Breast epithelium (tissue), 3 donors: ENCODE measurements at regions not wholly inside any gene's neighbourhood (a gene's known extent, or its start where the extent isn't known, plus 50 kb on each side); places are given as distances from the start of the nearest gene placed in this dataset.

Source experiments
- POLR2A ChIP-seq: fragments of 450-650 bp; IDR thresholded peaks from one replicate; pipeline ENCODE4 v1.6.1; 2016; ENCODE audit warnings: antibody characterized with exemption, mild to moderate bottlenecking, moderate library complexity
- POLR2AphosphoS5 ChIP-seq, 3 donors: sonication (generic); formaldehyde crosslinking; IDR thresholded peaks; one replicate each; pipeline ENCODE4 v1.6.1; 2017; ENCODE audit warnings: antibody characterized with exemption in 3 of 3
- TF ChIP-seq, protein P1 (sequence below), 3 donors: fragments of 450-650 bp; IDR thresholded peaks; one replicate each; pipeline ENCODE4 v1.5.1; 2016 to 2017; ENCODE audit warnings: antibody characterized with exemption in 3 of 3, mild to moderate bottlenecking in 3 of 3, moderate library complexity in 3 of 3

DNA sequence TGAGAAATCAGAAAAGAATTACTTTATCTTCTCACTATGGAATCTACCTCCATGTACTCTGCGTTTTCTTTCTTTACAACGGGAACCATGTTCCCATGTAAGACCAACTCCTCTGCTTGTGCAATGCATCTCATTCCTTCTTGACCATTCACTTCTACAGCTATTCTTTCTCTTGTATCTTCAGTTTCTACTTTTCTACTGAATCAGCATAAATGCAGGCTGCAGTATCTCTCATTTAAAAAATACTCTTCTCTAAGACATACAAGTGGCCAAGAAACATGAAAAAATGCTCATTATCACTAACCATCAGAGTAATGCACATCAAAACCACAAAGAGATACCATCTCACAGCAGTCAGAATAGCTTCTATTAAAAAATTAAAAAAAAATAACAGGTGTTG lies 74.1 kb upstream of the NANOGP8 start:
- TF ChIP-seq, protein P1, sequence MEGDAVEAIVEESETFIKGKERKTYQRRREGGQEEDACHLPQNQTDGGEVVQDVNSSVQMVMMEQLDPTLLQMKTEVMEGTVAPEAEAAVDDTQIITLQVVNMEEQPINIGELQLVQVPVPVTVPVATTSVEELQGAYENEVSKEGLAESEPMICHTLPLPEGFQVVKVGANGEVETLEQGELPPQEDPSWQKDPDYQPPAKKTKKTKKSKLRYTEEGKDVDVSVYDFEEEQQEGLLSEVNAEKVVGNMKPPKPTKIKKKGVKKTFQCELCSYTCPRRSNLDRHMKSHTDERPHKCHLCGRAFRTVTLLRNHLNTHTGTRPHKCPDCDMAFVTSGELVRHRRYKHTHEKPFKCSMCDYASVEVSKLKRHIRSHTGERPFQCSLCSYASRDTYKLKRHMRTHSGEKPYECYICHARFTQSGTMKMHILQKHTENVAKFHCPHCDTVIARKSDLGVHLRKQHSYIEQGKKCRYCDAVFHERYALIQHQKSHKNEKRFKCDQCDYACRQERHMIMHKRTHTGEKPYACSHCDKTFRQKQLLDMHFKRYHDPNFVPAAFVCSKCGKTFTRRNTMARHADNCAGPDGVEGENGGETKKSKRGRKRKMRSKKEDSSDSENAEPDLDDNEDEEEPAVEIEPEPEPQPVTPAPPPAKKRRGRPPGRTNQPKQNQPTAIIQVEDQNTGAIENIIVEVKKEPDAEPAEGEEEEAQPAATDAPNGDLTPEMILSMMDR (IDR thresholded peaks at IDR 0.05), result no peak
- TF ChIP-seq POLR2AphosphoS5 (IDR thresholded peaks at IDR 0.05), result no peak
- TF ChIP-seq POLR2A, result no peak
